DND-41 (cell line): ENCODE measurements at regions not wholly inside any gene's neighbourhood (a gene's known extent, or its start where the extent isn't known, plus 50 kb on each side); places are given as distances from the start of the nearest gene placed in this dataset.

Experiments
- ATAC-seq: fragments of 200-7000 bp; cut with Tn5 transposase; 3 replicates; pipeline ENCODE4 v1.9.1; 2021; ENCODE audit warnings: low read depth; ENCODE audit not compliant: insufficient read depth
- DNase-seq: peaks from one replicate; pipeline ENCODE4 v3.0.0-alpha.2; 2020
- H2AFZ ChIP-seq: 2 replicates; pipeline ENCODE4 v1.6.0; 2012; ENCODE audit warnings: low read depth, low read length
- H3K27ac ChIP-seq: 2 replicates; pipeline ENCODE4 v1.5.1; 2012; ENCODE audit warnings: low read length, inconsistent platforms
- H3K27me3 ChIP-seq: fragments of 200-600 bp; sonication (generic); 2 replicates; pipeline ENCODE4 v1.6.0; 2012; ENCODE audit warnings: low read length, mild to moderate bottlenecking, inconsistent platforms; ENCODE audit not compliant: insufficient read depth, poor library complexity
- H3K36me3 ChIP-seq: 2 replicates; pipeline ENCODE4 v1.5.1; 2012; ENCODE audit warnings: low read length, inconsistent platforms; ENCODE audit not compliant: insufficient read depth
- H3K4me1 ChIP-seq: 2 replicates; pipeline ENCODE4 v1.5.1; 2012; ENCODE audit warnings: mild to moderate bottlenecking, low read length; ENCODE audit not compliant: insufficient read depth
- H3K4me2 ChIP-seq: 2 replicates; pipeline ENCODE4 v1.6.0; 2012; ENCODE audit warnings: mild to moderate bottlenecking, moderate library complexity, low read length, inconsistent platforms; ENCODE audit not compliant: insufficient read depth
- H3K4me3 ChIP-seq, 2 experiments: fragments of 200-600 bp in 1 of 2; shearing (Covaris generic) in 1 of 2; 2 replicates each; pipeline ENCODE4 v1.5.1; 2012 to 2016; ENCODE audit warnings: inconsistent platforms in 2 of 2, low read length in 2 of 2, mild to moderate bottlenecking in 2 of 2, low read depth in 1 of 2, moderate library complexity in 1 of 2
- H3K79me2 ChIP-seq: 2 replicates; pipeline ENCODE4 v1.6.0; 2012; ENCODE audit warnings: low read length, inconsistent platforms; ENCODE audit not compliant: insufficient read depth
- H3K9ac ChIP-seq: 2 replicates; pipeline ENCODE4 v1.6.0; 2012; ENCODE audit warnings: low read depth, mild to moderate bottlenecking, inconsistent platforms, low read length, moderate library complexity
- H3K9me3 ChIP-seq: 2 replicates; pipeline ENCODE4 v1.5.1; 2012; ENCODE audit warnings: low read length, moderate library complexity, mild to moderate bottlenecking, inconsistent platforms; ENCODE audit not compliant: insufficient read depth, severe bottlenecking
- H4K20me1 ChIP-seq: 2 replicates; pipeline ENCODE4 v1.6.0; 2012; ENCODE audit warnings: low read length; ENCODE audit not compliant: insufficient read depth
- CTCF ChIP-seq: IDR thresholded peaks from 2 replicates; pipeline ENCODE4 v1.5.1; 2012; ENCODE audit warnings: borderline replicate concordance, low read length, moderate library complexity, mild to moderate bottlenecking; ENCODE audit not compliant: poor library complexity, severe bottlenecking; ENCODE audit errors: extremely low read depth
- EZH2 ChIP-seq: IDR thresholded peaks from 3 replicates; pipeline ENCODE4 v1.6.1; 2012; ENCODE audit warnings: borderline replicate concordance, low read depth, mild to moderate bottlenecking, moderate library complexity, low read length, inconsistent platforms; ENCODE audit not compliant: severe bottlenecking

GRCh38 chr6:14058029-14058695, 59.4 kb upstream of the CD83 start:
- H2AFZ ChIP-seq, result no peak overlapping the region
- no peak overlapping the region for H3K27ac ChIP-seq
- H3K4me1 ChIP-seq, result no peaks in the 10 kb centered on the region
- H3K4me3 ChIP-seq, result no peak overlapping the region
- ATAC-seq (no peak), DNase-seq (no peak)
- no peaks in the 10 kb centered on the region for H3K36me3 ChIP-seq
- peaks cover 35% of the 10 kb centered on the region for H3K27me3 ChIP-seq
- H3K4me2 ChIP-seq, result no peak overlapping the region
- H3K79me2 ChIP-seq, result no peaks in the 10 kb centered on the region
- no peaks in the 10 kb centered on the region for H3K9me3 ChIP-seq
- no peak for TF ChIP-seq EZH2
- TF ChIP-seq CTCF, result no peak
- no peaks in the 10 kb centered on the region for H4K20me1 ChIP-seq
- no peak overlapping the region for H3K9ac ChIP-seq

GRCh38 chr6:14058735-14059134, 58.8 kb upstream of the CD83 start:
- no peak overlapping the region for H2AFZ ChIP-seq
- no peaks in the 10 kb centered on the region for H3K36me3 ChIP-seq
- TF ChIP-seq CTCF, result no peak
- TF ChIP-seq EZH2, result no peak
- H3K79me2 ChIP-seq, result no peaks in the 10 kb centered on the region
- no peak overlapping the region for H3K27ac ChIP-seq
- H3K4me1 ChIP-seq, result no peaks in the 10 kb centered on the region
- H3K9me3 ChIP-seq, result no peaks in the 10 kb centered on the region
- H3K4me2 ChIP-seq, result no peak overlapping the region
- H3K9ac ChIP-seq, result no peak overlapping the region
- no peak overlapping the region for H3K4me3 ChIP-seq
- peaks cover 35% of the 10 kb centered on the region for H3K27me3 ChIP-seq
- no peaks in the 10 kb centered on the region for H4K20me1 ChIP-seq
- ATAC-seq (no peak), DNase-seq (no peak)

- Histone ChIP-seq H4K20me1 (no peaks in the 10 kb centered on the region), H3K4me3 (no peak overlapping the region), H3K36me3 (no peaks in the 10 kb centered on the region), H3K4me1 (no peaks in the 10 kb centered on the region), H3K79me2 (no peaks in the 10 kb centered on the region), H3K9me3 (no peaks in the 10 kb centered on the region), H3K27me3 (peaks cover 37% of the 10 kb centered on the region), H2AFZ (no peak overlapping the region), H3K4me2 (no peak overlapping the region), H3K9ac (no peak overlapping the region), H3K27ac (no peak overlapping the region)
- DNase-seq (no peak), ATAC-seq (no peak)
- TF ChIP-seq EZH2, result no peak
- TF ChIP-seq CTCF, result no peak
Observed at GRCh38 chr6:14059791-14060436, 57.7 kb upstream of the CD83 start.
